GM13977 (cell line): ENCODE measurements at regions not wholly inside any gene's neighbourhood (a gene's known extent, or its start where the extent isn't known, plus 50 kb on each side); places are given as distances from the start of the nearest gene placed in this dataset.
"Not testable (repeated sequence)": the region's sequence is repeated elsewhere in the genome, so short reads cannot be mapped to it uniquely, and the experiment has no call there.

Experiments used
- DNase-seq: peaks from one replicate; pipeline ENCODE4 v3.0.0; 2012; ENCODE audit warnings: low spot score
- CTCF ChIP-seq: IDR thresholded peaks from 2 replicates; pipeline ENCODE4 v1.5.1; 2012; ENCODE audit warnings: mild to moderate bottlenecking, control low read depth; ENCODE audit not compliant: insufficient read depth; ENCODE audit errors: extremely low read depth, missing control alignments
- in situ Hi-C: fragments of 300-500 bp; cut with MboI; formaldehyde crosslinking; loops from one replicate; pipeline ENCODE4 v1.12.0; 2022; ENCODE audit warnings: low sequenced_read_pairs, low pct_unique_long_range_greater_than_20kb, mixed read lengths, inconsistent platforms; ENCODE audit not compliant: unreplicated experiment

- in situ Hi-C loops = loop anchor here (25.0 kb wide), 1 partner anchor 254 kb away; no protein-coding TSS in a partner anchor
- DNase-seq = no peak
- no peak for TF ChIP-seq CTCF
Measured at GRCh38 chr5:44532981-44533380, 143.8 kb upstream of the FGF10 start.

GRCh38 chr5:44531756-44532155, 142.5 kb upstream of the FGF10 start:
- in situ Hi-C loops = loop anchor here (25.0 kb wide), 1 partner anchor 256 kb away; no protein-coding TSS in a partner anchor
- not testable (repeated sequence) for DNase-seq

- in situ Hi-C loops = loop anchor here (25.0 kb wide), 1 partner anchor 257 kb away; no protein-coding TSS in a partner anchor
- DNase-seq = not testable (repeated sequence)
Measured at GRCh38 chr5:44530783-44531182, 141.6 kb upstream of the FGF10 start.

GRCh38 chr5:44511596-44511995, 122.4 kb upstream of the FGF10 start:
- in situ Hi-C loops = no loop called here
- no peak for TF ChIP-seq CTCF

GRCh38 chr5:44506561-44506960, 117.3 kb upstream of the FGF10 start:
- TF ChIP-seq CTCF = no peak
- DNase-seq = no peak
- in situ Hi-C loops = no loop called here

More at GRCh38 chr5:44511596-44511995, 122.4 kb upstream of the FGF10 start:
- DNase-seq = no peak

- in situ Hi-C loops = no loop called here
- no peak for TF ChIP-seq CTCF
- DNase-seq = no peak
Measured at GRCh38 chr5:44499381-44499780, 110.2 kb upstream of the FGF10 start.

- in situ Hi-C loops = no loop called here
- no peak for DNase-seq
- TF ChIP-seq CTCF = no peak
Measured at GRCh38 chr5:44497606-44498005, 108.4 kb upstream of the FGF10 start.

GRCh38 chr5:44495280-44495679, 106.1 kb upstream of the FGF10 start:
- in situ Hi-C loops = no loop called here
- DNase-seq = no peak
- no peak for TF ChIP-seq CTCF
